ENCODE measurements at regions not wholly inside any gene's neighbourhood (a gene's known extent, or its start where the extent isn't known, plus 50 kb on each side); places are given as distances from the start of the nearest gene placed in this dataset.

DNA sequence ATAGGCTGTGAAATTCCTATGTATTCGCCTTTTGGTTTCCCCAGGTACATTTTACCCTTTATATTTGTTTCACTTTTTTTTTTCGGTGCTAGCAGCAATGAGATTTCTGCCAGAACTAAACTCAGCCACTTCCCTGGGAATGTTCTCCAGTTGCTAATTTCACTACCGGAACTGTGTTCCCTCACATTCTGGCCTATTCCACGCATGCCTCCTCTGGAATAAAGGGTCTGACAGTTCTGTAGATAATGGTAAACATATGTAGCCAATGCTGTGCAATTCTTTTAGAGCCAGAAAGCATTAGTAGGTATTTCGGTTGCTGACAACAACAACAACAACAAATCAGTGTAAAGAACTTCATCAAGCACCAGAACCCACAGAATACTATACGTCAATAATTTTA lies 96.1 kb upstream of the TBX18 start:
- intact Hi-C loops (cut with DNase I; ENCODE audit: low total_unique reads) = no loop called here
- TF ChIP-seq CTCF (IDR thresholded peaks at IDR 0.05) = no peak
- Histone ChIP-seq H3K27ac (no peak overlapping the region), H3K27me3 (no peaks in the 10 kb centered on the region), H3K9me3 (no peaks in the 10 kb centered on the region), H3K4me1 (peaks cover 0 to 15% (median 0%) of the 10 kb centered on the region in 4 donors), H3K4me3 (no peak overlapping the region), H3K36me3 (no peaks in the 10 kb centered on the region)
- DNase-seq = no peak

- no peaks in the 10 kb centered on the region for H3K27me3 ChIP-seq
- no peak for DNase-seq
- H3K36me3 ChIP-seq = no peaks in the 10 kb centered on the region
- TF ChIP-seq CTCF (IDR thresholded peaks at IDR 0.05) = no peak
- intact Hi-C loops (cut with DNase I; ENCODE audit: low total_unique reads) = no loop called here
- no peak overlapping the region for H3K27ac ChIP-seq
- H3K4me1 ChIP-seq = no peaks in the 10 kb centered on the region
- H3K4me3 ChIP-seq = no peak overlapping the region
- H3K9me3 ChIP-seq = no peaks in the 10 kb centered on the region
Observed at GRCh38 chr6:84854811-84855400, 90.5 kb upstream of the TBX18 start.

DNA sequence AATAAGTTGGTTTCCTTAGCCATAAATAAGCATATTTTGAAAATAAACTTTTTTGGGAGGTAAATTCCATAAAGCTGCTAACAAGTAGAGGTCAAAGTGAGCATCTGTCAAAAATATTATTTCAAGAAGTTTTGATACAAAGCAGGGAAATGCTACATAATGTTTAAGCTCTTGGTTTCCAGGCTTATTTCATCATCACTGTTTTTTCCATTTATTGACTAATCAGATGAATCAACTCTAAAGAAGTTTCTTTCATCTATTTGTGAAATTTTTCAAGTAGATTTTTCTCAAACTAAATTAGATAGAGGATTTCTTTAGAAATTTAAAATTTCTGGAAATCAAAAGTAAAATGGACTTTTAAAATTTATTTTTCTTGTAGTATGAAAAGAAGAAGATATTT lies 89.5 kb upstream of the TBX18 start:
- intact Hi-C loops (cut with DNase I; ENCODE audit: low total_unique reads) = no loop called here
- H3K4me1 ChIP-seq = no peaks in the 10 kb centered on the region
- no peak for TF ChIP-seq CTCF (IDR thresholded peaks at IDR 0.05)
- H3K27me3 ChIP-seq = no peaks in the 10 kb centered on the region
- no peak overlapping the region for H3K27ac ChIP-seq
- no peak overlapping the region for H3K4me3 ChIP-seq
- no peaks in the 10 kb centered on the region for H3K36me3 ChIP-seq
- DNase-seq = no peak
- H3K9me3 ChIP-seq = no peaks in the 10 kb centered on the region

DNA sequence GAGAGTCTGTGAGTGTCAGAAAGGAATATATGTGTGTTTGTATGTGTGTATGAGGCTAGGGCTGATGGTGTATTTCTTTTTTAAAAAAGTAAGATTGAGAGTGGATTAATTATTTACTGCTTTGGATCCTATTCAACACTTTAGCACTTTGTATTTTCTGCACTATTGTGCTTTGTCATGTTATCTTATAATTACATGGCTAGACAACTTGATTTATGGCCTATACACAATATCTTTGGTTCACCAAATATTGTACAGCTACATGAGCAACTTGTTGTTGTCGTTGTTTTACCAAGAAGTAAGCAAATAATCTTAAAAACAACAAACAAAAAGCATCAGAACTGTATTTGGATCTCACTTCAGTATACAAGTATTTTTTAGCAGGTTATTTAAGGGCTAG lies 84.6 kb upstream of the TBX18 start:
- no peaks in the 10 kb centered on the region for H3K9me3 ChIP-seq
- no peak overlapping the region for H3K27ac ChIP-seq
- DNase-seq = no peak
- no peaks in the 10 kb centered on the region for H3K27me3 ChIP-seq
- intact Hi-C loops (cut with DNase I; ENCODE audit: low total_unique reads) = no loop called here
- H3K36me3 ChIP-seq = no peaks in the 10 kb centered on the region
- no peaks in the 10 kb centered on the region for H3K4me1 ChIP-seq
- TF ChIP-seq CTCF (IDR thresholded peaks at IDR 0.05) = no peak
- H3K4me3 ChIP-seq = no peak overlapping the region

GRCh38 chr6:84847390-84848160 lies 83.2 kb upstream of the TBX18 start:
- TF ChIP-seq CTCF (IDR thresholded peaks at IDR 0.05) = no peak
- Histone ChIP-seq H3K4me3 (no peak overlapping the region), H3K9me3 (peaks cover 0 to 3% (median 0%) of the 10 kb centered on the region in 3 donors), H3K36me3 (no peaks in the 10 kb centered on the region), H3K4me1 (no peaks in the 10 kb centered on the region), H3K27ac (no peak overlapping the region), H3K27me3 (no peaks in the 10 kb centered on the region)
- intact Hi-C loops (cut with DNase I; ENCODE audit: low total_unique reads) = no loop called here
- no peak for DNase-seq

Data from tibial artery (tissue), 4 donors.